ENCODE measurements at regions not wholly inside any gene's neighbourhood (a gene's known extent, or its start where the extent isn't known, plus 50 kb on each side); places are given as distances from the start of the nearest gene placed in this dataset.

- H3K9me3 ChIP-seq (ENCODE audit: low read depth, low read length): peaks cover 2% of the 10 kb centered on the region
- peak overlapping the region; percentile 2 for H3K27ac ChIP-seq (ENCODE audit: low read depth, low read length)
- H3K4me2 ChIP-seq (ENCODE audit: insufficient read depth, low read length): no peak overlapping the region
- H3K79me2 ChIP-seq (ENCODE audit: insufficient read depth, low read length): no peaks in the 10 kb centered on the region
- no peaks in the 10 kb centered on the region for H3K36me3 ChIP-seq (ENCODE audit: insufficient read depth, low read length)
- no peak for DNase-seq (ENCODE audit: insufficient read length, low spot score, missing footprints)
- H2AFZ ChIP-seq (ENCODE audit: low read length): no peak overlapping the region
- no peak for TF ChIP-seq CTCF (IDR thresholded peaks at IDR 0.05; ENCODE audit: extremely low read depth, low read depth, low read length)
- H3K4me3 ChIP-seq (ENCODE audit: insufficient read depth, low read length): no peak overlapping the region
- no peaks in the 10 kb centered on the region for H4K20me1 ChIP-seq (ENCODE audit: insufficient read depth, low read length)
- no peaks in the 10 kb centered on the region for H3K4me1 ChIP-seq (ENCODE audit: insufficient read depth, low read length)
- no peaks in the 10 kb centered on the region for H3K27me3 ChIP-seq (ENCODE audit: insufficient read depth, low read length)
Observed at GRCh38 chr9:90546200-90546599, 96.4 kb downstream of the DIRAS2 start.

GRCh38 chr9:90547896-90548295, 94.7 kb downstream of the DIRAS2 start:
- Histone ChIP-seq H2AFZ (ENCODE audit: low read length) (no peak overlapping the region), H3K27ac (ENCODE audit: low read depth, low read length) (no peak overlapping the region), H4K20me1 (ENCODE audit: insufficient read depth, low read length) (no peaks in the 10 kb centered on the region), H3K4me1 (ENCODE audit: insufficient read depth, low read length) (no peaks in the 10 kb centered on the region), H3K4me2 (ENCODE audit: insufficient read depth, low read length) (no peak overlapping the region), H3K4me3 (ENCODE audit: insufficient read depth, low read length) (no peak overlapping the region), H3K9me3 (ENCODE audit: low read depth, low read length) (peaks cover 2% of the 10 kb centered on the region), H3K79me2 (ENCODE audit: insufficient read depth, low read length) (no peaks in the 10 kb centered on the region), H3K27me3 (ENCODE audit: insufficient read depth, low read length) (no peaks in the 10 kb centered on the region), H3K36me3 (ENCODE audit: insufficient read depth, low read length) (no peaks in the 10 kb centered on the region)
- DNase-seq (ENCODE audit: insufficient read length, low spot score, missing footprints): no peak
- no peak for TF ChIP-seq CTCF (IDR thresholded peaks at IDR 0.05; ENCODE audit: extremely low read depth, low read depth, low read length)

- H3K4me1 ChIP-seq (ENCODE audit: insufficient read depth, low read length): no peaks in the 10 kb centered on the region
- no peak for DNase-seq (ENCODE audit: insufficient read length, low spot score, missing footprints)
- H3K4me2 ChIP-seq (ENCODE audit: insufficient read depth, low read length): no peak overlapping the region
- H3K4me3 ChIP-seq (ENCODE audit: insufficient read depth, low read length): no peak overlapping the region
- no peaks in the 10 kb centered on the region for H3K36me3 ChIP-seq (ENCODE audit: insufficient read depth, low read length)
- TF ChIP-seq CTCF (IDR thresholded peaks at IDR 0.05; ENCODE audit: extremely low read depth, low read depth, low read length): no peak
- H3K27me3 ChIP-seq (ENCODE audit: insufficient read depth, low read length): no peaks in the 10 kb centered on the region
- no peaks in the 10 kb centered on the region for H3K79me2 ChIP-seq (ENCODE audit: insufficient read depth, low read length)
- peaks cover 2% of the 10 kb centered on the region for H3K9me3 ChIP-seq (ENCODE audit: low read depth, low read length)
- no peak overlapping the region for H2AFZ ChIP-seq (ENCODE audit: low read length)
- no peak overlapping the region for H3K27ac ChIP-seq (ENCODE audit: low read depth, low read length)
- H4K20me1 ChIP-seq (ENCODE audit: insufficient read depth, low read length): no peaks in the 10 kb centered on the region
Observed at GRCh38 chr9:90552317-90552716, 90.3 kb downstream of the DIRAS2 start.

- H3K4me2 ChIP-seq (ENCODE audit: insufficient read depth, low read length): no peak overlapping the region
- H3K9me3 ChIP-seq (ENCODE audit: low read depth, low read length): no peaks in the 10 kb centered on the region
- TF ChIP-seq CTCF (IDR thresholded peaks at IDR 0.05; ENCODE audit: extremely low read depth, low read depth, low read length): no peak
- H3K27me3 ChIP-seq (ENCODE audit: insufficient read depth, low read length): no peaks in the 10 kb centered on the region
- no peak for DNase-seq (ENCODE audit: insufficient read length, low spot score, missing footprints)
- no peaks in the 10 kb centered on the region for H3K36me3 ChIP-seq (ENCODE audit: insufficient read depth, low read length)
- H3K4me3 ChIP-seq (ENCODE audit: insufficient read depth, low read length): no peak overlapping the region
- H3K4me1 ChIP-seq (ENCODE audit: insufficient read depth, low read length): no peaks in the 10 kb centered on the region
- no peak overlapping the region for H3K27ac ChIP-seq (ENCODE audit: low read depth, low read length)
- no peaks in the 10 kb centered on the region for H3K79me2 ChIP-seq (ENCODE audit: insufficient read depth, low read length)
- H4K20me1 ChIP-seq (ENCODE audit: insufficient read depth, low read length): no peaks in the 10 kb centered on the region
- no peak overlapping the region for H2AFZ ChIP-seq (ENCODE audit: low read length)
Observed at GRCh38 chr9:90555351-90556057, 87.1 kb downstream of the DIRAS2 start.
